IPS DF 6.9 (cell line): ENCODE measurements at regions not wholly inside any gene's neighbourhood (a gene's known extent, or its start where the extent isn't known, plus 50 kb on each side); places are given as distances from the start of the nearest gene placed in this dataset.

Experiments
- DNase-seq: peaks from one replicate; pipeline ENCODE4 v3.0.0-alpha.2; 2013; ENCODE audit warnings: low read depth, low spot score
- H3K27ac ChIP-seq: one replicate; pipeline ENCODE4 v1.5.1; 2013; ENCODE audit warnings: low read length, control low read depth
- H3K27me3 ChIP-seq: 2 replicates; pipeline ENCODE4 v1.6.1; 2013; ENCODE audit warnings: mild to moderate bottlenecking, low read length; ENCODE audit not compliant: control insufficient read depth, insufficient read depth
- H3K36me3 ChIP-seq: 2 replicates; pipeline ENCODE4 v1.6.1; 2013; ENCODE audit warnings: low read length; ENCODE audit not compliant: control insufficient read depth, insufficient read depth
- H3K4me1 ChIP-seq: 2 replicates; pipeline ENCODE4 v1.6.1; 2013; ENCODE audit warnings: low read length; ENCODE audit not compliant: control insufficient read depth, insufficient read depth
- H3K4me3 ChIP-seq: 2 replicates; pipeline ENCODE4 v1.5.1; 2013; ENCODE audit warnings: mild to moderate bottlenecking, low read length
- H3K9me3 ChIP-seq: 2 replicates; pipeline ENCODE4 v1.6.1; 2013; ENCODE audit warnings: low read length, inconsistent platforms; ENCODE audit not compliant: control insufficient read depth, insufficient read depth
- WGBS: extraction: QIAGEN DNeasy Blood & Tissue Kit; methylation state at CpG from one replicate; pipeline ENCODE4 v1.1.7; 2013; ENCODE audit warnings: mixed read lengths, missing lambda C conversion rate; ENCODE audit not compliant: insufficient read length, insufficient coverage; 5-methylcytosine and 5-hydroxymethylcytosine counted together

DNA sequence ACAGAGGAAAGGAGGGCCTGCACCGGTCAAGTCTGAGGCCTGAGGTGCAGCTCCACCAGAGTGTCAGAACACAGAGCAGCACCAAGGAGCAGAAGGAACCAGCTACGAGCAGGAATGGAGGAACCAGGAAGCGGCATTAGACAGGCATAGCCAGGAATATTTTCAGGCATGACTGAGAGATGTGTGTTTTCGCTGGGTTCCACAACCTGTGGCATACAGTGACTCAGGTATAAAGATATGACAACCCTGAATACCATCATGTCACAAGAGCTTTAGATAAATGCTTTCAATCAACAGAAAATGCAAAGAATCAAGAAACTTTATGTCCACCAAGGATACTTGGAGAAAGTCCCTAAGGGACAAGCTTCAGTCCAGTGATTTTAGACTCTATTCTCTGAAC is 189.3 kb upstream of the NRIP1 start:
- Histone ChIP-seq H3K4me3 (no peak overlapping the region), H3K27me3 (no peaks in the 10 kb centered on the region), H3K4me1 (no peaks in the 10 kb centered on the region), H3K36me3 (no peaks in the 10 kb centered on the region), H3K27ac (no peak overlapping the region), H3K9me3 (no peaks in the 10 kb centered on the region)
- no CpG with 5 or more reads among the region's 4 CpGs for WGBS
- DNase-seq = no peak

DNA sequence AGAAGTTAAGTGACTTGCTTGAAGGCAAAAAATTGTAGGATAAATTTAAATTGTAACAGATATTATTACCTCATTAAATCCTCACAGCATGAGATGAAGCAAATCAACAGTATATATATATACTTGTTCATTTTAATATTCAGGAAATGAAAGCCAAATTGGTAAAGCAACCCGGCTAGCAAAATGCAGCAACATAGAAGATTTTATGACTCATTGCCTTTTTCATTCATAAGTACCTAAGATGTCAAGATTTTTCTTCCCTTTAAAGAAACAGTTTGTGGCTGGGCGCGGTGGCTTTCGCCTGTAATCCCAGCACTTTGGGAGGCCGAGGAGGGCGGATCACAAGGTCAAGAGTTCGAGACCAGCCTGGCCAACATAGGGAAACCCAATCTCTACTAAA is 190.5 kb upstream of the NRIP1 start:
- WGBS = no CpG with 5 or more reads among the region's 7 CpGs
- H3K4me3 ChIP-seq = no peak overlapping the region
- no peak for DNase-seq
- no peaks in the 10 kb centered on the region for H3K36me3 ChIP-seq
- no peaks in the 10 kb centered on the region for H3K27me3 ChIP-seq
- no peaks in the 10 kb centered on the region for H3K9me3 ChIP-seq
- no peaks in the 10 kb centered on the region for H3K4me1 ChIP-seq
- H3K27ac ChIP-seq = no peak overlapping the region

DNA sequence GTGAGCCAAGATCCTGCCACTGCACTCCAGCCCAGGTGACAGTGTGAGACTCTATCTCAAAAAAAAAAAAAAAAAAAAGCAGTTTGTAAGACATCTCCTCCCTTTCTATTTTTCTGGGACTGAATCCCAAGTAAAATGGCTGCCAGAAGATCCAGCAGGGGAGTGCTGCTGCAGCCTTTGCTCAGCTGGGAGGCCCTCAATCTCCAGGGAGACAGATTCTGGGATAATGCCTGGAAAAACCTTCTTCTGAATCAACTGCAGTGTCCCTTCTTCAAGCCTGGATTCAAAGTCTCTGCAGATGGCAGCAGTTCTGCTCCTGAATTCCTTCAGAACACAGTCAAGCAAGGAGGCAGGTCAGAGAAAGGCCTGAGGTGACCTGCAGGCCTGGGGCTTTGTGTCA is 191.0 kb upstream of the NRIP1 start:
- no peak for DNase-seq
- Histone ChIP-seq H3K4me3 (no peak overlapping the region), H3K9me3 (no peaks in the 10 kb centered on the region), H3K27me3 (no peaks in the 10 kb centered on the region), H3K27ac (no peak overlapping the region), H3K36me3 (no peaks in the 10 kb centered on the region), H3K4me1 (no peaks in the 10 kb centered on the region)

DNA sequence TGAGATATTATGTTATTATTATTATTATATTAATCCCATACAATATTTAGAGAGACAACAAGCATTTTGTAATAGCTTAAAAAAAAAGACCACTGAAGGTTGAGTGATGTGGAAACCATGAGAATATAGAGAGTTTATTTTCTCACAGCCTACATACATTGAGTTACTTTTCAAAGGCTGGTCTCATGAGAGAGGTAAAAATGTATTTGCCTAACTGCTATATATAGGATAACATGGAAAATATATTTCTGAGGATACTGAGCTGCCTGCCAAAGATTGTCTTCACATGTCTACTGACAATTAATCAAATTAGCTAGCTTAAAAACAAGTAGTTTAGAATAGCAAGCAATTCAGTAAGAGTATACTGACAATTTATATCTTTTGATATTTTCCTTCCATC is 192.2 kb upstream of the NRIP1 start:
- no peaks in the 10 kb centered on the region for H3K36me3 ChIP-seq
- no peak overlapping the region for H3K27ac ChIP-seq
- H3K27me3 ChIP-seq = no peaks in the 10 kb centered on the region
- no peak for DNase-seq
- H3K4me1 ChIP-seq = no peaks in the 10 kb centered on the region
- no peaks in the 10 kb centered on the region for H3K9me3 ChIP-seq
- H3K4me3 ChIP-seq = no peak overlapping the region

DNA sequence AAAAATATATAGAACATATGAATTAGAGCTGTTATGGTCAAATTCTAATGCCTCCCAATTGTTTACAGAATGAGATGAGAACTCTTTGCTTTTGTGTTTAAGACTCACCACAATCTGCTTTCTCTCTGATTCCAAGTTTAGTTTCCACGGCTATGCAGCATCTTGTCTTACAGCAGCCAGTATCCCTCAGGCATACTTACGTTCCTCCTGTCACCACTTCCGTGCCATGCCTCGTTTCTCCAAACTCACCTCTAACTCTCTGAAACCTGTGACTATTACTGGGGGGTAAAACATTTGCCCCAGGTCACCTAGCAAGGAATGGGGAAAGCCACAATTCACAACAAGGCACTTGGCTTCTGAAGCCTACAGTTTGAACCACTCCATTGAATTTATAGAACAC is 192.8 kb upstream of the NRIP1 start:
- no peaks in the 10 kb centered on the region for H3K27me3 ChIP-seq
- no peaks in the 10 kb centered on the region for H3K9me3 ChIP-seq
- no peaks in the 10 kb centered on the region for H3K36me3 ChIP-seq
- DNase-seq = no peak
- H3K4me1 ChIP-seq = no peaks in the 10 kb centered on the region
- no CpG with 5 or more reads among the region's 4 CpGs for WGBS
- H3K4me3 ChIP-seq = no peak overlapping the region
- no peak overlapping the region for H3K27ac ChIP-seq

DNA sequence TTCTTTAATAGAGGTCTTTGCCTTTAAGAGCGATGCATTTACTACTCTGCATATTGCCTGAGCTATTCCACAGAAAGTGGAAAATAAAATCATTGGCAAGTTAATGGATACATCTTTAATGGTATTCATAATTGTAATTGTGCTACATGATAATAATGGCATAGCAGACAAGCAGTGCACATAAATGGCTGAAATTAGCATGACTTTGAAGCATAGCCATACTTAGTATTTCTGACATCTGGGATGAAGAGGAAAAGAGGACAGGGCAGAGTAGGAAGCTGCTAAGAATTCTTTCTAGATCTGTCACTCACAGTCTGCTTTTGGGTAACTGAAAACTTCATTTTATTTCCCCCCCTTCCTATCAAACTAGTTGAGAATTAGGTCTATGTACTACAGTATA is 195.0 kb upstream of the NRIP1 start:
- DNase-seq = no peak
- Histone ChIP-seq H3K27me3 (no peaks in the 10 kb centered on the region), H3K27ac (no peak overlapping the region), H3K4me3 (no peak overlapping the region), H3K9me3 (no peaks in the 10 kb centered on the region), H3K4me1 (no peaks in the 10 kb centered on the region), H3K36me3 (no peaks in the 10 kb centered on the region)
- WGBS = no CpG with 5 or more reads among the region's 1 CpG

DNA sequence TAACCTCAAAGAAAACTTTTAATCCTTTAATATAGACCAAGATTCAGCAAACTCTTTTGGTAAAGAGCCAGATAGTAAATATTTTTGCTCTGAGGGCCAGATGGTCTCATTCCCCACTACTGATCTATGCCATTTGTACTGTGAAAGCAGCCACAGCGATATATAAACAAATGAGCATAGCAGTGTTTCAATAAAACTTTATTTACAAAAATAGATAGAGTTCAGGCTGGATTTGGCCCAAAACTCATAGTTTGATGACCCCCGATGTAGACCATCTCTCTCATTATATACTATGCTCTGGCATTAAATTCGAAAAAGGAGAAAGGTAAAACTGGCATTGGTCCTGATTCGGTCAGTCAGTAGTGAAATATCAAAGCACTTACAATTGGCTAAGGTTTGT is 195.8 kb upstream of the NRIP1 start:
- Histone ChIP-seq H3K36me3 (no peaks in the 10 kb centered on the region), H3K4me3 (no peak overlapping the region), H3K9me3 (no peaks in the 10 kb centered on the region), H3K27me3 (no peaks in the 10 kb centered on the region), H3K4me1 (no peaks in the 10 kb centered on the region), H3K27ac (no peak overlapping the region)
- DNase-seq = no peak
- WGBS = no CpG with 5 or more reads among the region's 4 CpGs

DNA sequence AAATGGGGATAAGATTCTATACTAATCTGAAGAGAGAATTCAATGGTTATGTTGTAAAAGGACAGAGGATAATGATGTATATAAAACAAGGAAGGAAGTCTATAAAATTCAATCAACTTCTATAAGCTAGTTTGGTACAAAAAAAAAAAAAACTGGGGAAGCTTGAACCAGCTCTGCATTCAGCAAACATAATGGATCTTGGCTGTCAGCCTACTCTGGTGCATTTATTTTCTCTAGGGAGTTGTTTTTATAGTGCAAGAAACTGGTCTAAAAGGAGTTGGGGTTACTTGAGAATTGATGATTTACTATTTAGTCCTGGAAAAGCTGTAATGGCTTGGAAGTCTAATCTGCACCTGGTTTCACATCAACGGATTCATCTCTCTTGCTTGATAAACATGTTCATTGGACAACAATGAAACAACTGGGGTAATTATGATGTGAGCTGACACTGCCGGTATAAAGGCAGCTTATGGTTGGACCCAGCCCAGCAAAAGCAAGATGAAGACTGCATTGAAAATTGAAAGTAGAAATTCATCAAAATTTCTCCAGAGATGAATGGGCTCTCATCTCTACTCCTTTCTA is 199.4 kb upstream of the NRIP1 start:
- Histone ChIP-seq H3K4me1 (no peaks in the 10 kb centered on the region), H3K27ac (no peak overlapping the region), H3K36me3 (no peaks in the 10 kb centered on the region), H3K9me3 (no peaks in the 10 kb centered on the region), H3K27me3 (no peaks in the 10 kb centered on the region), H3K4me3 (no peak overlapping the region)
- DNase-seq = no peak
- no CpG with 5 or more reads among the region's 2 CpGs for WGBS

DNA sequence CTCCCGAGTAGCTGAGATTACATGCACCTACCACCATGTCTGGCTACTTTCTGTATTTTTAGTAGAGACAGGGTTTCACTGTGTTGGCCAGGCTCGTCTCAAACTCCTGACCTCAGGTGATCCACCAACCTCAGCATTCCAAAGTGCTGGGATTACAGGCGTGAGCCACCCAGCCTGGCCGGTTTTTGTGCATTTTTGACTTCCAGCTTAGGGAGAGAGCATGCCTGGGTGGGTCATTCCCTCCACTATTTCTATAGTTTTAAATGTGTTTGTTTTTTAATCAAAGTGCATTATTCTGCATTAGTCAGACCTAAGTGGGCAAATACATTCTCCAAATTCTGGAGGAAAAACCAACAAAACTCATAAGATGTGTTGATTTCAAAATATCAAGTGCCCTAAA is 207.4 kb upstream of the NRIP1 start:
- no CpG with 5 or more reads among the region's 4 CpGs for WGBS
- Histone ChIP-seq H3K4me1 (no peaks in the 10 kb centered on the region), H3K27me3 (no peaks in the 10 kb centered on the region), H3K4me3 (no peak overlapping the region), H3K9me3 (no peaks in the 10 kb centered on the region), H3K36me3 (no peaks in the 10 kb centered on the region), H3K27ac (no peak overlapping the region)
- no peak for DNase-seq

DNA sequence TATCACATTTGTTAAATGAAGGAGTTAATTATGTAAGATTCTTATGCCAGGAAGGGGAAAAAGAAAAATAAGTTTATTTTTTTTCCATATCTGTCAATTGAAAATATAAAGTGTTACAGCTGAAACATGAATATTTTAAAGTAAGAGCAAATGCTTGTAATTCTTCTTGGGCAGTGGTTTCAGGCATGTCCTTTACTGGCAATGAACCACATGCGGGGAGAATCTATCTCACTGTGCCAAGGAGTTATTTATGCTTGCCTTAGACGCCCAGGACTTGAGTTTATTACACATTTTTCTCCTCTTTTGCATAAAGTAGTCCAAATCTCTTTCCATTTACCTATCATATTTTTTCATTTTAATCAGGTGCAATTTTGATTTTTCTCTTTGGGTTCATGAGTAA is 207.8 kb upstream of the NRIP1 start:
- Histone ChIP-seq H3K9me3 (no peaks in the 10 kb centered on the region), H3K4me3 (no peak overlapping the region), H3K27me3 (no peaks in the 10 kb centered on the region), H3K4me1 (no peaks in the 10 kb centered on the region), H3K27ac (no peak overlapping the region), H3K36me3 (no peaks in the 10 kb centered on the region)
- DNase-seq = no peak
- no CpG with 5 or more reads among the region's 2 CpGs for WGBS

DNA sequence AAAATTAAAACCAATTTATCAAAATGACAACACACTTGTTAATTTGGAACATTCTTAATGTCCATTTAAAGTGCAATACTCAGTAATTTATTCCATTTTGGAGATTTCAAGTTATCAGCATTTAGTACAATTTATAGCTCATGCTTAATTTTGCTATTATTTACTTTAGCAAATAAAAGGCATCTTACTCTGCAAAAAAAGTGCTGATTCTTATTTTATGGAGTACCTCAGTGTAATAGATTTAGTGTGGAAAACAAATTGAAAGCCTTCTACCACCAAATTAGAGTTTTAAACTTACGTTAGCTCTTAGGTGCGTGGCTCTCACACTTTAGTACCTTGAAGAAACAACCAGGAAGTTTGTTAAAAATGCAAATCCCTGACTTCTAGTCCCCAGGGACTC is 208.4 kb upstream of the NRIP1 start:
- WGBS = no CpG with 5 or more reads among the region's 2 CpGs
- no peak for DNase-seq
- H3K9me3 ChIP-seq = no peaks in the 10 kb centered on the region
- H3K4me3 ChIP-seq = no peak overlapping the region
- H3K36me3 ChIP-seq = no peaks in the 10 kb centered on the region
- H3K27me3 ChIP-seq = no peaks in the 10 kb centered on the region
- H3K4me1 ChIP-seq = no peaks in the 10 kb centered on the region
- no peak overlapping the region for H3K27ac ChIP-seq
